ENCODE measurements at regions not wholly inside any gene's neighbourhood (a gene's known extent, or its start where the extent isn't known, plus 50 kb on each side); places are given as distances from the start of the nearest gene placed in this dataset.

DNA sequence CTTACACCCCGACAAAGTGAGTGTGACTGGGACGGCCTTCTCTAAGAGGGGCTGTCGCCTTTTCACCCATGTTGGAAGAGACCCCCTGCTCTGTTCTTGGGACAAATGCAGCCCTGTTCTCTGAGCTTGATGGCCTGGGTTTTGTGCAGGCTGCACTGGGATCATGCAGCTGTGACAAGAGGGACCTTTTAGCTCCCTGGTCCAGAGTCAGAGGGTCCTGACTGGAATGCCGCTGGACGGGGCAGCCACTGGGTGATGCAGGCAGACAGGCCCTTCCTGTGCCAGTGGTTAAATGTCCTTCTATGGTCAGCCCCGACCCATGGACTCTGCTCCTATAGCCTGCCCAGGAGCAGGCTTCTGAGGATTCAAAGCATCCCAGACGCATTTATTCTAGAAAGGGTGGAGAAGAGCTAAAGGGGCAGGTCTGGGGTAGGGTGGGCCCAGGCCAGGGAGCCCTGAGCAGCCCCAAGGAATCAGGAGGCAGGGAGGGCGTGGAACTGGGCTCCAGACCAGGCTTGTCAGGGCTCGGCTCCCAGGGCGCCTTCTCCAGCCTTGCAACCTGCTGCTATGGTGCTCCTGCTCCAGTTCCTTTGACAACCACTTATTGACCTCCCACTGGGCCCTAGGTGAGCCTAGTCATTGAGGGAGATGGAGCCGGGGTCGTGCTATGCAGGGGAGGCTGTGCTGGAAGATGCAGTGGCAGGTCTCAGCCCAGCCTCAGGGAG is 277.9 kb upstream of the HS6ST1 start (continued):
- TF ChIP-seq, protein P1, sequence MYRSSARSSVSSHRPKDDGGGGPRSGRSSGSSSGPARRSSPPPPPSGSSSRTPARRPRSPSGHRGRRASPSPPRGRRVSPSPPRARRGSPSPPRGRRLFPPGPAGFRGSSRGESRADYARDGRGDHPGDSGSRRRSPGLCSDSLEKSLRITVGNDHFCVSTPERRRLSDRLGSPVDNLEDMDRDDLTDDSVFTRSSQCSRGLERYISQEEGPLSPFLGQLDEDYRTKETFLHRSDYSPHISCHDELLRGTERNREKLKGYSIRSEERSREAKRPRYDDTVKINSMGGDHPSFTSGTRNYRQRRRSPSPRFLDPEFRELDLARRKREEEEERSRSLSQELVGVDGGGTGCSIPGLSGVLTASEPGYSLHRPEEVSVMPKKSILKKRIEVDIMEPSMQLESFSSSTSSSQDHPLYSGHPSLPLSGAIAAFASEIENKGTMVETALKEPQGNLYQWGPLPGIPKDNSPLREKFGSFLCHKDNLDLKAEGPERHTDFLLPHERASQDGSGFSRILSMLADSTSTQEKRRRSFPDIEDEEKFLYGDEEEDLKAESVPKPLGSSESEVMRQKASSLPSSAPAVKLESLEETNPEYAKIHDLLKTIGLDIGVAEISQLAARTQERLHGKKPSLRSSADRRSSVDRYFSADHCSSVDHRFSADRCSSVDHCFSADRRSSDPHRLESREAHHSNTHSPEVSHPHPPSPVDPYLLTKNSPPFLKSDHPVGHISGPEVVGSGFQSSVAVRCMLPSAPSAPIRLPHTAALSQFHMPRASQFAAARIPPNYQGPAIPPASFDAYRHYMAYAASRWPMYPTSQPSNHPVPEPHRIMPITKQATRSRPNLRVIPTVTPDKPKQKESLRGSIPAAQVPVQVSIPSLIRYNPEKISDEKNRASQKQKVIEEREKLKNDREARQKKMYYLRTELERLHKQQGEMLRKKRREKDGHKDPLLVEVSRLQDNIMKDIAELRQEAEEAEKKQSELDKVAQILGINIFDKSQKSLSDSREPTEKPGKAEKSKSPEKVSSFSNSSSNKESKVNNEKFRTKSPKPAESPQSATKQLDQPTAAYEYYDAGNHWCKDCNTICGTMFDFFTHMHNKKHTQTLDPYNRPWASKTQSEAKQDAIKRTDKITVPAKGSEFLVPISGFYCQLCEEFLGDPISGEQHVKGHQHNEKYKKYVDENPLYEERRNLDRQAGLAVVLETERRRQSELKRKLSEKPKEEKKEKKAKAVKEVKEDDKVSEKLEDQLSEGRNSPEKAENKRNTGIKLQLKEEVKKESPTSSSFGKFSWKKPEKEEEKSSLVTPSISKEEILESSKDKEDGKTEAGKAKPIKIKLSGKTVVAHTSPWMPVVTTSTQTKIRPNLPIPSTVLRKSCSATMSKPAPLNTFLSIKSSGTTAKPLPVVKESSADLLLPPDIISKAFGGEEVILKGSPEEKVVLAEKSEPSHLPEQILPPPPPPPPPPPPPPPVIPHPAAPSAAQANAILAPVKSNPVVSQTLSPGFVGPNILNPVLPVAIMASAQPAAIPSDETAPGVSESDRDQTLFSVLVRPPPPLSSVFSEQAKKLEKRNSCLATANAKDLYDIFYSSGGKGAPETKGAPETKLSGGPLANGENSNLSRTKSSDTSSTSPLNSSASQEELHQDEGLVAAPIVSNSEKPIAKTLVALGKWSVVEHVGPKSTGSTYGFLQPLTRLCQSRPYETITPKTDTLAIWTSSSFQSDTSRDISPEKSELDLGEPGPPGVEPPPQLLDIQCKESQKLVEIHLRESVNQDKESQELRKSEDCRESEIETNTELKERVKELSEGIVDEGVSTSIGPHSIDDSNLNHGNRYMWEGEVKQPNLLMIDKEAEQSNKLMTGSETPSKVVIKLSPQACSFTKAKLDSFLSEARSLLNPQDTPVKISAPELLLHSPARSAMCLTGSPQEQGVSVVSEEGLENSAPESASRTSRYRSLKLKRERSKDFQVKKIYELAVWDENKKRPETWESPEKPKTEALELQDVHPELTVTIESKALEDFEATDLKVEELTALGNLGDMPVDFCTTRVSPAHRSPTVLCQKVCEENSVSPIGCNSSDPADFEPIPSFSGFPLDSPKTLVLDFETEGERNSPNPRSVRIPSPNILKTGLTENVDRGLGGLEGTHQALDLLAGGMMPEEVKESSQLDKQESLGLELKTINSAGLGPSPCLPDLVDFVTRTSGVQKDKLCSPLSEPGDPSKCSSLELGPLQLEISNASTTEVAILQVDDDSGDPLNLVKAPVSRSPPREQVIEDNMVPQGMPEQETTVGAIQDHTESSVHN (IDR thresholded peaks at IDR 0.05; ENCODE audit: borderline replicate concordance in 1 of 2, low read depth in 1 of 2) = no peak
- TF ChIP-seq ATF7 (IDR thresholded peaks at IDR 0.05) = no peak
- no peak for TF ChIP-seq NR2F6 (CRISPR knock-in tag; IDR thresholded peaks at IDR 0.05)
- no peak for TF ChIP-seq CREB1 (IDR thresholded peaks at IDR 0.05)
- TF ChIP-seq CREB1 (CRISPR knock-in tag; IDR thresholded peaks at IDR 0.05) = no peak
- no peak for TF ChIP-seq ELF1 (tag; IDR thresholded peaks at IDR 0.05)
